Cardiac fibroblast (primary cell): ENCODE measurements at regions not wholly inside any gene's neighbourhood (a gene's known extent, or its start where the extent isn't known, plus 50 kb on each side); places are given as distances from the start of the nearest gene placed in this dataset.
A peak's percentile ranks its signal among the peaks of the same experiment; 100 is the strongest.

ENCODE experiments used
- DNase-seq, 2 donors: peaks; one replicate each; pipeline versions ENCODE4 v3.0.0 to v3.0.0-alpha.2; 2010; ENCODE audit warnings: low read depth in 2 of 2
- H3K4me3 ChIP-seq, 2 donors: replicated peaks in 1 of 2; 1 replicate in 1 of 2; 2 replicates in 1 of 2; pipeline ENCODE4 v1.5.1; 2011; ENCODE audit warnings: low read depth in 2 of 2, low read length in 2 of 2, mild to moderate bottlenecking in 2 of 2, moderate library complexity in 1 of 2
- CTCF ChIP-seq: IDR thresholded peaks from one replicate; pipeline ENCODE4 v1.5.1; 2011; ENCODE audit warnings: low read depth, mild to moderate bottlenecking, low read length, inconsistent platforms

- no peak for DNase-seq
- TF ChIP-seq CTCF, result no peak
- no peak overlapping the region for H3K4me3 ChIP-seq
Measured at GRCh38 chr2:204313256-204313655, 232.0 kb upstream of the PARD3B start.

- no peak for DNase-seq
- no peak overlapping the region for H3K4me3 ChIP-seq
- TF ChIP-seq CTCF, result no peak
Measured at GRCh38 chr2:204315236-204315662, 230.0 kb upstream of the PARD3B start.

- TF ChIP-seq CTCF, result no peak
- DNase-seq, result no peak
- no peak overlapping the region for H3K4me3 ChIP-seq
Measured at GRCh38 chr2:204317640-204318039, 227.6 kb upstream of the PARD3B start.

- no peak for TF ChIP-seq CTCF
- DNase-seq, result no peak
- H3K4me3 ChIP-seq, result no peak overlapping the region
Measured at GRCh38 chr2:204321027-204321800, 224.1 kb upstream of the PARD3B start.

GRCh38 chr2:204321910-204322751 lies 223.1 kb upstream of the PARD3B start:
- no peak overlapping the region for H3K4me3 ChIP-seq
- TF ChIP-seq CTCF, result no peak
- DNase-seq, result peak; percentile 64 to 80

GRCh38 chr2:204325468-204325867 lies 219.8 kb upstream of the PARD3B start:
- no peak overlapping the region for H3K4me3 ChIP-seq
- TF ChIP-seq CTCF, result peak; percentile 70
- DNase-seq, result peak; percentile 89 to 91
